HG02840 (cell line): ENCODE measurements at regions not wholly inside any gene's neighbourhood (a gene's known extent, or its start where the extent isn't known, plus 50 kb on each side); places are given as distances from the start of the nearest gene placed in this dataset.
"Not testable (repeated sequence)": the region's sequence is repeated elsewhere in the genome, so short reads cannot be mapped to it uniquely, and the experiment has no call there.

Source experiments
- ATAC-seq: cut with Tn5 transposase; IDR thresholded peaks from one replicate; pipeline ENCODE4 v1.9.1; 2021; ENCODE audit warnings: mild to moderate bottlenecking, moderate library complexity, moderate number of reproducible peaks; ENCODE audit not compliant: unreplicated experiment, low FRiP score

DNA sequence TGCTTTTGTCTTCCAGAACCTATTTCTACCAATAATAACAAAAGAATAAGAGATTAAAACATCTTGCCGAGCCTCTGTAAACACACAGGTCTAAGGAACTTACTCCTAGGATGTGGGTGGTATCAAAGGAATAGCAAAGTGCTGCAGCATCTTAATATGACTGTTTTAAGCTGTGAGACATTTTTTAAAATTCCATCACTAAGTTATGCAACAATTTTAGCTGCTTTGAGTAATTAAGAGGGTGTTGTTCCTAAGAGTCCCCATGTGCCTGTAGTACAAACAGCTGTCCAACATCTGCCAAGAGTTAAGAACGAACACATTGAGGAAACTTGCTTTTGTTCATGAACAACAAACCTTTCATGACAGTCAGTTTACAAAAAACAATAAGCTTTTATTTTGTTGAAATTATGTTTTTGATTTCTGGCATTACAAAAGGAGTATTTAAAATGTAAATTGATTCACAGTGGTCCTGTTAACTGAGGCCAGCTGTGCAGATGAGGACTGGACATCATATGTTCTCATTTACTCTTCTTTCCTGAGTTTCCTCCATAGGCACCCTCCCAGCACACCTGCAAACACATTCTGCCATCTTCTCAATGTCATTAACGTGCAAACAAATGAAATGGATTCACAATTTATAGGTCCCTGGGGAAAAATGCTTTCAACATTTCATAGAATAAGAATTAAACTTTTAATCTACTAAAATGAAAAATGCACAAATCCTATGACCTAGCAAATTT is 337.3 kb upstream of the ARHGEF26 start:
- ATAC-seq: no peak

DNA sequence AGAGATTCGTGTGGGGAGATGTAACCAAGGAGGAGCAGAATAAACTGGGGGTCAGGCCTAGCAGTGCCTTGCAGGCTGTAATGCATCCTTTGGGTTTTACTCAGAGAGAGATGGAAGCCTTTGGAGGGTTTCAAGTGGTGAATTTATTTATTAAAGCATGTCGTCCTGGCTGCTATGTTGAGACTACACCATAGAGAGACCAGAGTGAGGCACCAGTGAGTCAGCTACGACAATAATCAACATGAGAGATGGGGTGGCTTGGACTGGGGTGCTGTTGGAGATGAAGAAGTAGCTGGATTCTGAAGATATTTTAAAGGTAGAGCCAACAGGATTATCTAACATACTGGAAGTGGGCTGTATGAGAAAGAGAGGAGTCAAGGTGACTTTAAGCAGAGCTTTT is 335.3 kb upstream of the ARHGEF26 start:
- no peak for ATAC-seq

DNA sequence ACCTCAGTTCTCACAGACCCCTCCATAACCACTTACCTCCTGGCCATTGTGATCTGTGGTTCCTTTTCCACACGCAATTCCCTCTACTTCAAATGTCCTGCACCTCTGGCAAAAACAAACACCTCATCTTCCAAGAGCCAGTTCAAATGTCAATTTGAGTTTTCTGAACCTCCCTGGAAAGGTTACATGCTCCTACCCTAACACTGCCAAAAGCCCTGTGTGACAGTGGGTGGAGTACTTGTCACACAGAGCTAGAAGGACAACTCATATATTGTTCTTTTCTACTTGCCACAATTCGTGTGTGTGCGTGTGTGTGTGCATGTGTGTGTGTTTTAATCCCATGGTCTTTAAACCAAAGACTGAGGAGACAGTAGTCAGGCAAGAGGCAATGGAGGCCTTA is 331.8 kb upstream of the ARHGEF26 start:
- ATAC-seq: no peak

DNA sequence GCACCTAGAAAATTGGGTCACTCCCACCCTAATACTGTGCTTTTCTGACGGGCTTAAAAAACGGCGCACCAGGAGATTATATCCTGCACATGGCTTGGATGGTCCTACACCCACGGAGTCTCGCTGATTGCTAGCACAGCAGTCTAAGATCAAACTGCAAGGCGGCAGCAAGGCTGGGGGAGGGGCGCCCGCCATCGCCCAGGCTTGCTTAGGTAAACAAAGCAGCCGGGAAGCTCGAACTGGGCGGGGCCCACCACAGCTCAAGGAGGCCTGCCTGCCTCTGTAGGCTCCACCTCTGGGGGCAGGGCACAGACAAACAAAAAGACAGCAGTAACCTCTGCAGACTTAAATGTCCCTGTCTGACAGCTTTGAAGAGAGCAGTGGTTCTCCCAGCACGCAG is 324.1 kb upstream of the ARHGEF26 start:
- ATAC-seq: not testable (repeated sequence)

DNA sequence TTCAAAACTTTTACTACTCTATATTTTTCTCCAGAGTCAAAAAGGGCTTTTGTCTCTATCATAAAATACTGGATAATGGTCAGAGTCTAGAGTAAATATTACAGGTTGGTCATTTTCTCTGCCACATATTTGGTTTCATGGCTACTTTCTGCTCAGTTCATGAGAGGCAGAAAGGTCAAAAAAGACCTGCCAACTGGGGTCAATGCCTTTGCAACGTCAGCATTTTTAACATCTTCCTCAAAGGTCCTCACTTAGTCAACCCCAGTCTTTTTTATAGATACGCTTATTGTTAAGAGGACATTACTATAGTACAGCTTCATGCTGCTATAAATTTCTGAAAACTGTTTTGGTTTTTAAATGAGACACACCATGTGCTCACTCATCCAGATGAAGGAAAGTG is 312.1 kb upstream of the ARHGEF26 start:
- ATAC-seq: no peak

DNA sequence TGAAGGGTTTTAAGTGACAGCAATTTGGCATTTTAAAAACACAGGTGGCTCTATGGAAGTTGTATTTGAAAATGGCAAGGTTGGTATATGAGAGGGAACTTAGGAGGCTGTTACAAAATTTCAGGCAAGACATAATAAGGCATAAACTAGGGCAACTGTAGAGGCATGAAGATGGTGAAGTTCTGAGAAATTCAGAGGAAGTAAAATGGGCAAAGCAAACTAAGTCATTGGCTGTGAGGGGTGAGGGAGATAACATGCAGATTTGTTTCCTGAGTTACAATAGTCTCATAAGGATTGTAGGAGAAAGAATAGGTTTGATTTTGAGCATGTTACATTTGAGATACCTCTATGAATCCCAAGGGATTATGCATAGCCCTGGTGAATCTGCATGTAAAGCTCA is 302.9 kb upstream of the ARHGEF26 start:
- ATAC-seq: no peak

DNA sequence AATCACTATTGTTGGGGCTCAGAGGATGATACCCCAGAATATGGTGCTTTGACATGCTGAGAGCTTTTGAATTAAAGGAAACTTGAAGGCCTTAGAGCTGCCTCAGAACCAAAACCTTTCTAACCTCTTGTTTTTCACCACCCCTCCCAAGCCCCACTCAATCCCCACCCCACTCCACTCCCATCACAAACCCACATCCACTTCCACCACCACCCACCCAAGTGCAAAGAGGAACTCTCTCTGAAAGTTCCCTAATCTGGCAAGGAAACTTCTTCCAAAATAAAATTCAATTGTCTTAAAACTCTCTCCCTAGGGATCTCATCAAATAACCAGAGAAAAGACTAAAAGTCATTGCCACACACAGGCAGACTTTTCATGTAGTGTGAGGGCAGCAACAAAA is 301.2 kb upstream of the ARHGEF26 start:
- ATAC-seq: no peak

DNA sequence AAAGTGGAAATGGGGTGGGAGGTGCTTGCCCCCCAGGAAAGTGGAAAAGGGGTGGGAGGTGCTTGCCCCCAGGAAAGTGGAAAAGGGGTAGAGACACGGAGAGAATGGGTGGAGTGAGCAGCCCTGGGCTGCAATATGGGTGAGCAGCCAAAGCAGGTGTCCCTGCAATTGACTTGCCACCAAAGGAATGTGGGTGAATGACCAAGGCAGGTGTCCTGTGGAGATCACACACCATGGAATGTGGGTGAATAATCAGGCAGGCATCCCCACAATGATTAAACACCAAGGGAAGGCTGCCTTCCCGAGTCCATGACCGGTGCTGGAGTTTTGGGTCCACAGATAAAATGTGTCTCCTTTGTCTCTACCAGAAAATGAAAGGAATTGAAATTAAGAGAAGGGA is 292.8 kb upstream of the ARHGEF26 start:
- ATAC-seq: not testable (repeated sequence)

DNA sequence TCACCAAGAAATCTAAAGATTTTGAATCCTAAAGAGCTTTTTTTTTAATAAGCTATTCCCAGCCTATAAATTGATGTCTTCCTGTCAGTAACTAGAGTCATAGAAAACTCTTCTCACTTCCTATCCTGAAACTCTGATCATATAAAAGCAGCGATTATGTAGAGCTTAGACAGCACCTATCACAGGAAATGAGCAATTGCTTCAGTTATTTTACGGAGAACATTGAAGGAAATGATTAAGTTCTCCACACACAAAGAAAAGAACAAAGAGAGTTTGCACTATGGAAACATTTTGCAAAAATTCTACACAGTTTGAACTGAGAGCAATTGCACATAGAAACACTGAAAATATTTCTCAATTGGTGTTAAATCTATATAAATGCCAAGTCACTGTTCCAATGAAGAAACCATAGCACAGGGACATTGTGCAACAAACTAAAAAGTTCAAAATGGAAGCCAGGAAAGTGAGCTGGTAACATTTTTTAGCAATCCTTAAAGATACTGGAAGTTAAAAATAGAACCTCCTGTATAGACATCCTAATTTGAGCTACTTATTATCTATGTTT is 291.5 kb upstream of the ARHGEF26 start:
- no peak for ATAC-seq

DNA sequence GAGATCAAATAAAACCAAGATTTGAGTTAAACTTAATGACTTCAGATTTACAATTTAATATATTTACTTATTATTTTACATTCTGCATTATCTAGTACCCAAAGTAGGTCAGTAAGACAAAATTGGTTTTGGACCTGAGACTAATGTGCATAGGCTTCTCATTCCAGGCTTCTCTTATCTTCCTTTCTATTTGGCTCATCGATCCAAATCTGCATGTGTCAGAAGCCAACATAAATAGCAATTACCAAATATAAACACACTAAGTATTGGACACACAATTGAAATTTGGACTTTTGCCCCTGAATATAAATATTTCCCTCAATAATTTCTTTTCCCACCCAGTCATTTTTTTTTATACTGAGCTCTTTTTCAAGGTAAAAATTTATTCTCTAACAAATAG is 290.6 kb upstream of the ARHGEF26 start:
- no peak for ATAC-seq

DNA sequence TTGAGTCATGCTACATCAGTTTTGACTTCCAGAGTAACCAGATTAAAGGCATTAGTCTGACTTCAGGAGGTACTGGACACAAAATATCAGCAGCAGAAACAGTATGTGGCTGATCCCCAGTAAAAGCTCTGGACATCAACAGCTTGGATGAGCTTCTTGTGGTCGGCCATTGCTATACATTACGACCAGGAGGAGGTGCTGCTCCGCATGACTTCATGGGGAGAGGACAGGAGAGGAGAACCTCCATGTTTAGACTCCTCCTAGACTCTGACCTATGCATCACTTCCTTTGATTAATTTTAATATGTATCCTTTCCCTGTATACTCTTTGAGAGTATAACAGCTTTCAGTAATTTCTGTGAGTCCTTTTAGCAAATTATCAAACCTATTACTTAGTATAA is 285.6 kb upstream of the ARHGEF26 start:
- ATAC-seq: no peak

DNA sequence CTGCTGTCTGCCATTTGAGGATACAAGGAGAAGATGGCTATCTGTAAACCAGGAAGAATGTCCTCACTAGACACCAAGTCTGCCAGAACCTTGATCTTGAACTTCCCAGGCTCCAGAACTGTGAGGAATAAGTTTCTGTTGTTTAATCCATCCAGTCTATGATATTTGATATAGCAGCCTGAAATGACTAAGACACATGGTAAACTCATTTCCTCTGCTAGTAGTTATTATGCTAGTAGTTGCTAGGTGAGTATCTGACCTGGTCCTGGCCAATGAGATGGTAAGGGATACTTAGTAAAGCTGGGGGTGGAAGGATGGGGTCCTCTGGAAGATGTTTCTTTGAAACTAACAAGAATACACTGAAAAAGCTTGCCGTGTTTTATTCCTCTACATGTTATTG is 280.7 kb upstream of the ARHGEF26 start:
- ATAC-seq: no peak

DNA sequence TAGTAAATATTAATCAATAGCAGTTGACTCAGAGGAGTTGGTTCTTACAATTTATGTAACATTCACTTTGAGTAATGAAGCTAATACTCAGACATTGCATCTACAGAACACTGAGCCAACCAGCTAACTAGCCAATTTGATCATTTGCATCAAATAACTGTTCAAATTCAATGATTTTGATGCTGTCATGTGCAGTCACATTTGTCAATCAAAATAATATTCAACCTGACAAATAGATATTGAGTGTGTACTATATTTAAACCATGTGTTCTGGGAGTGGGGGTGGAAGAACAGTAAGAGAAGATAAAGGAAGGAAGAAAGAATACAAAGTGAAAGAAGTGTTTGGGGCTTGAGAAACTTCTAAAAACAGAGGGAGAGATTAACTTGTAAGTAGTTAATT is 277.2 kb upstream of the ARHGEF26 start:
- ATAC-seq: no peak

DNA sequence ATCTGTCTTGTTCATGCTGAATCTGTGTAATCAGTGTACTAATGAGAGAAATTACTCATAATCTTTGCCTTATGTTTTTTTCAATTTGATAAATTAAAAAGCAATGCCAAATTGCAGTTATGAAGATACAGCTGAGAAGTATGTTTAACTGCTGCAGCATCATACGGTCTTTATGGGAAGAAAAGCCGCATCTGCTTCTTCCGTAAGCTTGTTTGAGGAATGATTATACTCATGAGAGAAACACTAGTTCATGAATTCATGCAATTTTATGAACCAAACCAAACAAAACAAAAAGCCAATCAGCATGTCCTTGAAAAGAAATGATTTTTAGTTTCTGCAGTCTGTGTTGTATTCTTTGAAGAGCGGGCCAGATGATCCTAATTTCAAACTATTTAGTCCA is 275.9 kb upstream of the ARHGEF26 start:
- no peak for ATAC-seq

DNA sequence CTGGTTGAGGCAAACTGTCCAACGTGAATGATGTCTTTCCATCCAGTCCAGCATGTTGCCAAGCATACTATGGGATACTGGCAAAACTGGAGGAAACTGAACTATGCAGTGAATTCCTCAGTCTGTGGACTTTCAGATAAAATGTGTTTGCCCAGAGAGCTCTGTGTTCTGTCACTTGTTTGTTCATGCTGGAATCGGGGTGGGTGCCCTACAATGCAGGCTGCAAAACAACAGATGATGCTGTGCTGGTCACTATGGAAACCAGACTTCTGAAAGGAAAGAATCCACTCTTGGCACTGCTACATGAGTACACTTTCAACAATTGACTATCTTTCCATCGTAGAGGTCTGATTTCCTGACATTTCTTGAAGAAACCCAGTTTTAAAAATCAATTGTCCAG is 272.5 kb upstream of the ARHGEF26 start:
- no peak for ATAC-seq

DNA sequence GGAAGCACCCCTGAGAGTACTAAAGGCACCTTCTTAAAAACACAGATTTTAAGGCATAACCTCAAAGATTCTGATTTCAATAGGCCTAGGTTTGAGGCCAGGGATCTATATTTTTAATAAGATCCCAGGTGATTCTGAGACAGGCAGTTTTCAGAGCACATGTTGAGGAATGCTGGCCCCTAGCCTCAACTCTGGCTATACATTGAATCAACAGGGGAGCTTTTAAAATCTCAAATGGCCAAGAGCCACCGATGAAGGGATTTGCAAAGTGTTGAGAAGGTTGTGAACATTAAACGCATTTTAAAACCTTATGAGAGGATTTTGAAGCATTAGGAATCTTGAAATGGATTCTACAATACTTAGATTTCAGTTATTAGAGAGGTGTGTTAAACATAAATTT is 268.8 kb upstream of the ARHGEF26 start:
- no peak for ATAC-seq

DNA sequence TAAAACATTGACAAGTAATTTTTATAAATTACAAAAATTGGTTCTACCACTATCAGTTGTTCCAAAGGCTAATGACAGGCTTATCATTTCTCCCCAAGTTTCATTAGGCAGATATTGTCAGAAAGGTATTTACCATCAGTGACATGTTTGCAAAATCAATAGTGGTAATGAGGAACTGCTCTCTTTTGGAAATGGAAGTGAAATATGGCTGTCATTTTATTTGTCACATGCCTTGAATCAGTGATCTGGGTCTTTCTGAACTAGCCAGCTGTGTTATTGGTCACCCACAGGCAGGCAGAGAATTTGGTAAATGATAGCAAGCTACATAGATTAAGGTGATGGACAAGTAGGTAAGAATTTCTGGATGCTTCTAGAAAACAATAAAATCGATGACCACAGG is 268.0 kb upstream of the ARHGEF26 start:
- ATAC-seq: no peak

DNA sequence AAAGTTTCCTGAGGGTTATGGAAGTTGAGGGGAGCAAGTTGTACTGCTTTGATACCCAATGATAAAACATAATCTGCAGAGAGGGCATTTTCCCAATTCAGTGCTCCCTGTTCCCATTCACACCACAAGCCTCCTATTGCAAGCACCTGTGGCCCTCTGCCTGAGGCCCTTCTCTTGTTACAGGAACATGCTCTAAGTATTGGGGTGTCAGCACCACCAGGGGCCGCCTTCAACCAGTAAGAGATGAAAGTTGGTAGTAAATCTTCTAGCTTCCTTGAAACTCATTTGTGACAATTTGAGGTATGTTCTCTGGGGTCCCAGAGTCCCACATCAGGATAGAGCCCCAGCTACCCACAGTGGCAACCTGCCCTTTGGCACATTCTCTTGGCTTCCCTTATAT is 265.4 kb upstream of the ARHGEF26 start:
- peak; percentile 56 for ATAC-seq

DNA sequence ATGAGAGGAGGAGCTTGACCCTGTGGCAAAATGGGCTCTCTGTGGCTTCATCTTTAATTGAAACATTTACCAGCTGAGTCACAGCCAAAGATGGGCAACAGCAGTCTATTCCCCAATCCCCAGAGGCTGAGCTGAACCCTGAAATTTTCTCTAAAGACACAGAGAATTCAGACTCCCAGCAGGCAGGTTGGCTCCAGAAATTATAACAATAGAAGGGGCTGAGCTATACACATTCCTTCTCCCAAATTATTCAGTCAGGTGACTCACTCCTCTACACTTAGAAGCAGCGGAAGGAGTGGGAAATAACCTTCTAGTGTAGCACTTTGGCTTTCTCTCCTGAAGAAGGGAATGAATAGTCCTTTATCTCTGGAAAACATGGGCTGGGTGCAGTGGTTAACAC is 264.3 kb upstream of the ARHGEF26 start:
- ATAC-seq: no peak

DNA sequence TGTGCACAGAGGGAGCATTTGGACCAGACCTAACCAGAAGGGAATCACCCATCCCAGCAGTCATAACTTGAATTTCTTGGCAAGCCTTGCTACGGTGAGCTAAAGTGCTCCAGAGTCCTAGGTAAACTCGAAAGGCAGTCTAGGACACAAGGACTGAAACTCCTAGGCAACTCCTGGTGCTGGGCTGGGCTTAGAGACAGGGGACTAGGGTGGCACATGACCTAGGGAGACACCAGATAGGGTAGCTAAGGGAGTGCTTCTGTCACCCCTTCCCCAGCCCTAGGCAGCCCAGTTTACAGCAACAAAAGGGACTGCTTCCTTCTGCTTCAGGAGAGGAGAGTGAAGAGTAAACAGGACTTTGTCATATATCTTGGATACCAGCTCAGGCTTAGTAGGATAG is 256.4 kb upstream of the ARHGEF26 start:
- no peak for ATAC-seq

DNA sequence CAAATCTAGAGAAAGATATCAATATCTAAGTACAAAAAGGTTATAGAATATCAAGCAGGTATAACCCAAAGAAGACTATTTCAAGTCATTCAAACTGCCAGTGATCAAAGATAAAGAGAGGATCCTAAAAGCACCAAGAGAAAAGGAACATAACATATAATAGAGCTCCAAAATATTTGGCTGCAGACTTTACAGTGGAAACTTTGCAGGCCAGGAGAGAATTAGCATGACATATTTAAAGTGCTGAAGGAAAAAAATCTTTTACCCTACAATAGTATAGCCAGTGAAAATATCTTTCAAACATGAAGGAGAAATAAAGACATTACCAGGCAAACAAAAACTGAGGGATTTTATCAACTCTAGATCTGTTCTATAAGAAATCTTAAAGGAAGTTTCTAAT is 254.3 kb upstream of the ARHGEF26 start:
- ATAC-seq: no peak

DNA sequence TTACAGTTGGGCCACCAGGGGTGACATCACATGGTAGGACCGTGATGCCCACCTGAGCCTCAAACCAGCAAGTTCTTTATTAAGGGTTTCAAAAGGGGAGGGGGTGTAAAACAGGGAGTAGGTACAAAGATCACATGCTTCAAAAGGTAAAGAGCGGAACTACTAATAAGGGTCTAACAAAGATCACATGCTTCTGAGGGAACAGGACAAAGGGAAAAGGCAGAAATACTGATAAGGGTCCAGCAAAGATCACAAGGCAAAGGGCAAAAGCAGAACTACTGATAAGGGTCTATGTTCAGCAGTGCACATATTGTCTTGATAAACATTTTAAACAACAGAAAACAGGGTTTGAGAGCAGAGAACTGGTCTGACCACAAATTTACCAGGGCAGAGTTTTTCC is 246.8 kb upstream of the ARHGEF26 start:
- not testable (repeated sequence) for ATAC-seq

DNA sequence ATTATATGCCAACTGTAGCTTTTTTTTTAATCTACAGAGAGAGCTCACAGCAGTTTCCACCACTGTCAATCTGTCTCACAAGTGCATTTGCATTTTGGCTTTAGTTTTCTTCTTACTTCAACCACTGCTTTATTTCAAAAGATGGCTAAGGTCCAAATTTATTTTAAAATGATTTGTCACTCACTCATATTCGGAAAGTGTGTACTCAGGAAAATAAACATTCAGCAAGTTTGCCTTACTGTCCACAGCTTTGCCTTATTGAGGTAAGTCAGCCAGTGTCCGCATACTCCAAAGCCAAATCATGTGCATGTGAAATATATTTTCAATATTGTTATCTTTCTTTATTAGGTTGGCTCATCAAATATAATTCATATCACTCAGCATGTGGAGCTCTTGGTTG is 240.7 kb upstream of the ARHGEF26 start:
- ATAC-seq: no peak
